Testis (tissue), 2 donors: ENCODE measurements at regions not wholly inside any gene's neighbourhood (a gene's known extent, or its start where the extent isn't known, plus 50 kb on each side); places are given as distances from the start of the nearest gene placed in this dataset.
"Not testable (repeated sequence)": the region's sequence is repeated elsewhere in the genome, so short reads cannot be mapped to it uniquely, and the experiment has no call there.

Source experiments
- DNase-seq: peaks from one replicate; pipeline ENCODE4 v3.0.0-alpha.2; 2019
- H3K27ac ChIP-seq, 2 donors: fragments of 200-600 bp; sonication (generic); one replicate each; pipeline ENCODE4 v1.5.1; 2019
- H3K27me3 ChIP-seq: fragments of 200-600 bp; sonication (generic); one replicate; pipeline ENCODE4 v1.5.1; 2019
- H3K36me3 ChIP-seq: fragments of 200-600 bp; sonication (generic); one replicate; pipeline ENCODE4 v1.5.1; 2017; ENCODE audit warnings: low read depth; ENCODE audit errors: missing control alignments
- H3K4me1 ChIP-seq: fragments of 200-600 bp; sonication (generic); one replicate; pipeline ENCODE4 v1.5.1; 2019
- H3K4me3 ChIP-seq, 2 donors: fragments of 200-600 bp; sonication (generic); one replicate each; pipeline ENCODE4 v1.5.1; 2017 to 2019
- H3K9me3 ChIP-seq: fragments of 200-600 bp; sonication (generic); one replicate; pipeline ENCODE4 v1.5.1; 2017
- CTCF ChIP-seq, 3 experiments: fragments of 450-650 bp in 2 of 3; fragments of 200-600 bp in 1 of 3; sonication (generic) in 1 of 3; IDR thresholded peaks; one replicate each; pipeline ENCODE4 v1.5.1; 2016 to 2019; ENCODE audit warnings: antibody characterized with exemption in 3 of 3, mild to moderate bottlenecking in 2 of 3, moderate library complexity in 1 of 3
- POLR2A ChIP-seq: fragments of 450-650 bp; IDR thresholded peaks from one replicate; pipeline ENCODE4 v1.6.1; 2017; ENCODE audit warnings: antibody characterized with exemption, mild to moderate bottlenecking, moderate library complexity
- WGBS, 2 donors: methylation state at CpG; one replicate each; pipeline ENCODE4 v1.1.5; 2018; 5-methylcytosine and 5-hydroxymethylcytosine counted together
- intact Hi-C: fragments of 100-400 bp; cut with DNase I; formaldehyde crosslinking; loops from one replicate; pipeline ENCODE4 v1.15.1; 2023; ENCODE audit warnings: low total_unique reads

GRCh38 chr5:116959843-116960242, 385.2 kb upstream of the SEMA6A start:
- 63 to 81% methylated on average over 1 of the region's 1 CpG for WGBS, 2 donors
- TF ChIP-seq POLR2A (no peak), CTCF (IDR thresholded peaks at IDR 0.05) (no peak)
- intact Hi-C loops = no loop called here

GRCh38 chr5:116953251-116953930, 378.8 kb upstream of the SEMA6A start:
- intact Hi-C loops = no loop called here
- no peak for DNase-seq

More at GRCh38 chr5:116959843-116960242, 385.2 kb upstream of the SEMA6A start:
- Histone ChIP-seq H3K36me3 (no peaks in the 10 kb centered on the region), H3K27me3 (no peaks in the 10 kb centered on the region), H3K4me3 (no peak overlapping the region), H3K27ac (no peak overlapping the region), H3K9me3 (no peaks in the 10 kb centered on the region), H3K4me1 (no peaks in the 10 kb centered on the region)
- DNase-seq = no peak

GRCh38 chr5:116951219-116951618, 376.6 kb upstream of the SEMA6A start:
- no peak for DNase-seq
- H3K27me3 ChIP-seq = no peaks in the 10 kb centered on the region
- intact Hi-C loops = no loop called here
- H3K36me3 ChIP-seq = no peaks in the 10 kb centered on the region
- H3K4me1 ChIP-seq = no peaks in the 10 kb centered on the region
- TF ChIP-seq CTCF (IDR thresholded peaks at IDR 0.05) (no peak), POLR2A (no peak)
- H3K27ac ChIP-seq = no peak overlapping the region
- no peak overlapping the region for H3K4me3 ChIP-seq
- no peaks in the 10 kb centered on the region for H3K9me3 ChIP-seq
- 85 to 95% methylated on average over 1 of the region's 1 CpG for WGBS, 2 donors

More at GRCh38 chr5:116953251-116953930, 378.8 kb upstream of the SEMA6A start:
- no peaks in the 10 kb centered on the region for H3K27me3 ChIP-seq
- WGBS, 2 donors = 66 to 71% methylated on average over 3 of the region's 3 CpGs
- no peak for TF ChIP-seq POLR2A
- no peak for TF ChIP-seq CTCF (IDR thresholded peaks at IDR 0.05)
- H3K27ac ChIP-seq = no peak overlapping the region
- no peaks in the 10 kb centered on the region for H3K9me3 ChIP-seq
- H3K4me3 ChIP-seq = no peak overlapping the region
- H3K4me1 ChIP-seq = no peaks in the 10 kb centered on the region
- no peaks in the 10 kb centered on the region for H3K36me3 ChIP-seq

DNA sequence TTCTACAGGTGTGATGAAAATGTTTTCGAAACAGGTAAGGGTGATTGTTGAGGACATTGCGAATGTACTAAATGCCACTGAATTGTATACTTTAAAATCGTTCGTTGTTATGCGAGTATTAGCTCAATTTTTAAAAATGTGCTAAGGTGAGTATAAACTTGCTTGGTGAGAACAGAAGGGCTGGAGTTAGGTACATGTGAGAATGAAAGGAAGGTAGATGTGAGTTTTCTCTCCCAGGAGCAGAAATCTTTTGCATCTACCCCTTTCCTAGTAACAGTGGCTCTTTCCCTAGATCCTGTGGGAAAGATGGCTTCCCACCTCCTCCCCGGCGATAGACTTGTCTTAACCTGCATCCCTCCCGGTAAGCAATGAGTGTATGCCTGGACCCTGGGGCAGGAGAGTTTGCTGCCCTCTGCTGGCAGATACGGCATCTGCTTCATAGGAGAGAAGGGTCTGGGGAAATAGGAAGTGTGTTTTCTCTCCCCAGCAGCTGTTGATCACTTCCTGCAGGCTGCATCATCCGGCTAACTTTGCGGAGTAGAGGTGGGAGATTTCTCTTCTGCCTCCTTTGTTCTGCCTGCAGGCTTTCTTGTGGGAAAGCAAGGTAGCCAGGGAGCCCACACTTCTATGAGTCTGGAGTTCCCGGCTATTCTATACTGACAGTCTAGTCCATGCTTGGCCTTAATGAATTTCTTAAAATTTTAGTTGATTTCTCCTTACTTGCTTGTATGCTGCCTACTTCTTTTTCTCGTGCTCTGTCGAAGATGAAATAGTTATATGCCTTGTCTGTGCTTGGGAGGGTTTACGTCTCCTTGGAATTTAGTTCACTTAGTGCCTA, 373.3 kb upstream of the SEMA6A start:
- Histone ChIP-seq H3K4me1 (no peaks in the 10 kb centered on the region), H3K9me3 (no peaks in the 10 kb centered on the region), H3K27ac (no peak overlapping the region), H3K4me3 (no peak overlapping the region), H3K27me3 (no peaks in the 10 kb centered on the region), H3K36me3 (no peaks in the 10 kb centered on the region)
- DNase-seq = peak; percentile 87
- intact Hi-C loops = no loop called here
- WGBS, 2 donors = 52 to 69% methylated on average over 15 of the region's 15 CpGs
- TF ChIP-seq CTCF (IDR thresholded peaks at IDR 0.05) (peak; percentile 22 to 60 (median 59)), POLR2A (no peak)

- H3K9me3 ChIP-seq, H3K36me3 ChIP-seq, intact Hi-C loops, DNase-seq, H3K4me1 ChIP-seq, H3K4me3 ChIP-seq, H3K27me3 ChIP-seq, H3K27ac ChIP-seq: not testable (repeated sequence)
- WGBS, 2 donors = 86 to 92% methylated on average over 17 of the region's 17 CpGs
Observed at GRCh38 chr5:116945613-116946382, 371.2 kb upstream of the SEMA6A start.
